GM23248 (cell line): ENCODE measurements at regions not wholly inside any gene's neighbourhood (a gene's known extent, or its start where the extent isn't known, plus 50 kb on each side); places are given as distances from the start of the nearest gene placed in this dataset.

Experiments
- EZH2 ChIP-seq: fragments of 200-600 bp; sonication (generic); IDR thresholded peaks from 2 replicates; pipeline ENCODE4 v1.6.1; 2018; ENCODE audit warnings: antibody characterized with exemption, mild to moderate bottlenecking; ENCODE audit not compliant: insufficient read depth, poor library complexity, severe bottlenecking
- EZH2phosphoT487 ChIP-seq: fragments of 200-600 bp; sonication (generic); IDR thresholded peaks from 2 replicates; pipeline ENCODE4 v1.6.1; 2018; ENCODE audit warnings: antibody characterized with exemption, moderate library complexity, mild to moderate bottlenecking, low read depth; ENCODE audit not compliant: insufficient read depth

DNA sequence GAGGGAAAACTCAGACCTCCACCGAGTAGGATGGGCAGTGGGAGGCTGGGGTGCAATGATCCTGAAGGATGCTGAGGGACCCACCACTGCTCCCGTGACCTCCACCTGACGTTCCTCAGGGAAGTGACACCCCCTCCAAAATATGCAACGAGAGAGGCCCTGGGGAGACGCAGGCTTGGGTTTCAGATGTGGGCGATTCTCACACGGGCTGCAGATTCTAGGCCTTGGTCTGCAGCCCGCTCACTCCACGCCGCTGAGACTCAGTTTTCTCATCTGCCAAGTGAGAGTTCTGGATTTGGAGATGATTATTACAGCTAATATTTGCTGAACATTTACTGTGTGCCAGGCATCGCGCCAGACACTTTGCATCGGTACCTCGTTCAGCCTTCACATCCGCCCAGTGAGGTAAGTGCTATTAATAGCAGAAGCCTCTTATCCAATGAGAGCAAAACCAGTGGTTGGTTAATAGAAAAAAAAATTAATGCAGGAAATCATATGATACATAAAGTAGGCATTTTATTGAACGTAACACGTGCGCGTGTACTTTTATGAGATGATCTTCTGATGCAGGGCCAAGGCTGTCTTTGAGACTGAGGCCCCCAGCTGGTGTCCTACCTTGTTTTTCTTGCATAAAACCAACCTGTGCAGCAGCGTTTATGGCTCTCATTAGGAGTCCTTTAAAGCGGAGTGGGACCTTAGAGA lies 102.0 kb upstream of the RUNX3 start:
- no peak for TF ChIP-seq EZH2
- no peak for TF ChIP-seq EZH2phosphoT487
